ACC112 (cell line): ENCODE measurements at regions not wholly inside any gene's neighbourhood (a gene's known extent, or its start where the extent isn't known, plus 50 kb on each side); places are given as distances from the start of the nearest gene placed in this dataset.

Source experiments
- H2AFZ ChIP-seq: fragments of 200-600 bp; sonication (generic); one replicate; pipeline ENCODE4 v1.6.0; 2017; ENCODE audit warnings: antibody characterized with exemption, low read length; ENCODE audit not compliant: unreplicated experiment
- H3K27ac ChIP-seq: fragments of 200-600 bp; sonication (generic); 2 replicates; pipeline ENCODE4 v1.5.1; 2014; ENCODE audit warnings: low read depth, mild to moderate bottlenecking, antibody characterized with exemption, low read length, moderate library complexity
- H3K27me3 ChIP-seq: fragments of 200-600 bp; sonication (generic); 2 replicates; pipeline ENCODE4 v1.6.1; 2014; ENCODE audit warnings: mild to moderate bottlenecking, antibody characterized with exemption, low read length, moderate library complexity, mixed read lengths; ENCODE audit not compliant: insufficient read depth
- H3K36me3 ChIP-seq: fragments of 200-600 bp; sonication (generic); 2 replicates; pipeline ENCODE4 v1.6.1; 2016; ENCODE audit warnings: mild to moderate bottlenecking, antibody characterized with exemption, low read length, moderate library complexity, mixed read lengths; ENCODE audit not compliant: insufficient read depth
- H3K4me1 ChIP-seq: fragments of 200-600 bp; sonication (generic); one replicate; pipeline ENCODE4 v1.6.1; 2016; ENCODE audit warnings: low read length, mixed read lengths; ENCODE audit not compliant: insufficient read depth, unreplicated experiment, control insufficient read depth
- H3K4me3 ChIP-seq: fragments of 200-600 bp; sonication (generic); 2 replicates; pipeline ENCODE4 v1.5.1; 2014; ENCODE audit warnings: mild to moderate bottlenecking, low read depth, low read length
- H3K79me2 ChIP-seq: fragments of 200-600 bp; sonication (generic); one replicate; pipeline ENCODE4 v1.6.0; 2016; ENCODE audit warnings: low read length; ENCODE audit not compliant: control insufficient read depth, unreplicated experiment, insufficient read depth

DNA sequence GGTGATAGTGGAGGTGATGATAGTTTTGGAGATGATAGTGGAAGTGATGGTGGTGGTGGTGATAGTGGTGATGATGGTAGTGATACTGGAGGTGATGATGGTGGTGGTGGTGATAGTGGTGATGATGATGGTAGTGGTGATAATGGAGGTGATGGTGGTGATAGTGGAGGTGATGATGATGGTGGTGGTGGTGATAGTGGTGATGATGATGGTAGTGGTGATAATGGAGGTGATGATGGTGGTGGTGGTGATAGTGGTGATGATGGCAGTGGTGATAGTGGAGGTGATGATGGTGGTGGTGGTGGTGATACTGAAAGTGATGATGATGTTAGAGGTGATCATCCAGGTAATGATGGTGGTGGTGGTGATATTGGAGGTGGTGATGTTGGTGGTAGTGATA, 570.0 kb upstream of the TMEM132C start:
- H3K4me1 ChIP-seq, result no peaks in the 10 kb centered on the region
- no peaks in the 10 kb centered on the region for H3K79me2 ChIP-seq
- no peak overlapping the region for H2AFZ ChIP-seq
- peaks cover 3% of the 10 kb centered on the region; the same call in 1 of the 2 replicates for H3K27me3 ChIP-seq
- H3K27ac ChIP-seq, result no peak overlapping the region
- H3K36me3 ChIP-seq, result no peaks in the 10 kb centered on the region
- no peak overlapping the region for H3K4me3 ChIP-seq

DNA sequence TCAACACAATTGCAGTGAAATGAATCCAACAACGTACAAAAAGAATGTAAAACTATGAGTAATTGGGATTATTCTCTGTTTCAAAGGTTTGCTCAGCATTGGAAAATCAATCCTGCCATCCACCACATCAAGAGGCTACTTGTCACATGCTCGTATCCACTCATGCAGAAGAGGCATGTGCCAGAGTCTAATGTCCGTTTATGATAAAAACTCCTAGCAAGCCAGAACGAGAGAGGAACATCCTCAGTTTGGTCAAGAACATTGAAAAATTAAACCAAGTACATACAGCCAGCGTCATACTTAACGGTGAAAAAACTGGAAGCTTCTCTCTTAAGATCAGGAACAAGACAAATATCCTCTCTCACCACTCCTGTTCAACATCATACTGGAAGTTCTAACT, 563.9 kb upstream of the TMEM132C start:
- H2AFZ ChIP-seq, result no peak overlapping the region
- H3K4me1 ChIP-seq, result no peaks in the 10 kb centered on the region
- H3K79me2 ChIP-seq, result no peaks in the 10 kb centered on the region
- H3K27ac ChIP-seq, result no peak overlapping the region
- H3K27me3 ChIP-seq, result peaks cover 5% of the 10 kb centered on the region; the same call in 1 of the 2 replicates
- no peaks in the 10 kb centered on the region for H3K36me3 ChIP-seq
- H3K4me3 ChIP-seq, result no peak overlapping the region

DNA sequence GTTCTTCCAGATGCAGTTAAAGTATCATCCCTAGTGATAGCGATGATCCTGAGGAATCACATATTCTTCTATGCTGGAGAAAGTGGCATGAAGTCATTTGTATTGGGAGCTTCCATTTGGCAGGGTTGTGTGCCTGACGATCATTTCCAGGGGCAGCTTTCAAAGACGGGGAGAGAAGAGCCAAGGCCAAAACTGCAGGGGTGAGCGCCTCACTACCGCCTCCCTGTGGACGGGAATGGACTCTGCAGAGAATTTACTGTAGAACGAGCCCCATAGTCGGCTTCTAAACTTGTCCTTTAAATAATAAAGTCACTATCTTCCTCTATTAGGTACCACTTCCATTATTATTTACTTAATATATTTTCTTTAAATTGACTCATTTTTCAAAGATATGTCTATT, 555.9 kb upstream of the TMEM132C start:
- Histone ChIP-seq H3K27ac (no peak overlapping the region), H3K36me3 (no peaks in the 10 kb centered on the region), H3K4me3 (no peak overlapping the region), H3K4me1 (no peaks in the 10 kb centered on the region), H2AFZ (no peak overlapping the region), H3K27me3 (no peaks in the 10 kb centered on the region), H3K79me2 (no peaks in the 10 kb centered on the region)

DNA sequence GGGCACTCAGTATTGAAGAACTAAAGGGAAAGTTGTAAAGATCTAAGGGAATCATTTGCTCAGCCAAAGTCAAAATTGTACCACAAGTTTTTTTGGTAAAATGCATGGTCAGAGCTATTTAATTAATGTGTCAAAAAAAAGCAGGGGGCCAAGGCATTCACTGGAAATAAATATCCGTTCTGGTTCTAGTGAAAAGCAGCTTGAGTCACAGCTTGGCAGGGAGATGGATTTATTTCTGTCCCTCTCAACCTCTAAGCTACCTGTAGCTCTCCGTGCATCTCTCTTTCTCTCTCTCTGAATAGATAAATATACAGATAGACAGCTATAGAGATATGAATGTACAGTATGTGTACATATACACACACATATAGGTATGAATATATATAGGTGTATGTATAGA, 554.4 kb upstream of the TMEM132C start:
- no peak overlapping the region for H3K27ac ChIP-seq
- no peaks in the 10 kb centered on the region for H3K36me3 ChIP-seq
- H3K79me2 ChIP-seq, result no peaks in the 10 kb centered on the region
- H3K4me1 ChIP-seq, result no peaks in the 10 kb centered on the region
- no peak overlapping the region for H3K4me3 ChIP-seq
- no peak overlapping the region for H2AFZ ChIP-seq
- H3K27me3 ChIP-seq, result no peaks in the 10 kb centered on the region

DNA sequence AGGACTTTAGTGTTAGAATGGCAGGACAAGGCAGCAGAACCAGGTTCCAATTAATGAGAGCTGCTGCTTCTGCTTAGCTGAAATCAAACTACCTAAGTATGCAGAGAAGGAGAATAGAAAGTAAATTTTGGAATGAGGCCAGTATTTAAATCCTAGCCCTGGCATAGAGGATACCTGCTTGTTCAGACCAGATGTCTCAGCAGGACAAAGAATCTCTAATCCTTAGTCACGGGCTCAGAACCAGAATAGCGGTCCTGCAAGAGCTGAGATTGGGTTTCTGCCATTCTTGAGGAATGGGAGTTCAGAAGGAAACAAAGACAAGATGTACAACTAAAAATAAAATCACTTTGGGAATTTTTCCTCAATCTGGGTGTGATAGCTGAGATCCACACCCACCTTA, 550.8 kb upstream of the TMEM132C start:
- Histone ChIP-seq H3K79me2 (no peaks in the 10 kb centered on the region), H3K4me3 (no peak overlapping the region), H3K27ac (no peak overlapping the region), H3K4me1 (no peaks in the 10 kb centered on the region), H2AFZ (no peak overlapping the region), H3K36me3 (no peaks in the 10 kb centered on the region), H3K27me3 (no peaks in the 10 kb centered on the region)

DNA sequence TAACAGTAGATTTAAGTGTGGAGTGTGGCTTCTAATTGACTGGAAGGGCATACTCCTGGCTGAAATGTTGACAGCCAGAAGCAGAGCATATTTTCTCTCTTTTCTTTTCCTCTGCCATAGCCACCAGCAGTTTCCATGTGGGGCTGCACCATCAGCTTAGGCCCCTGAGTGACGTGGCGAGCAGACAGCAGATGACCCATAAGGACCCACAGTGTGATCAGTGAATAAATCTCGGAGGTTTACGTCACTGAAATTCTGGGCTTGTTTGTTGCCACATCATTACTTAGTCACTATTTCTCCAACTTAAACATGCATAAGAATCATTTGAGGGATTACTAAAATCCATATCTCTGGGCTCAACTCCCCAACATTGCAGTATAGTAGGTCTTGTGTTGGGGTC, 549.7 kb upstream of the TMEM132C start:
- Histone ChIP-seq H3K4me1 (no peaks in the 10 kb centered on the region), H3K36me3 (no peaks in the 10 kb centered on the region), H3K4me3 (no peak overlapping the region), H3K27me3 (no peaks in the 10 kb centered on the region), H3K79me2 (no peaks in the 10 kb centered on the region), H3K27ac (no peak overlapping the region), H2AFZ (no peak overlapping the region)

DNA sequence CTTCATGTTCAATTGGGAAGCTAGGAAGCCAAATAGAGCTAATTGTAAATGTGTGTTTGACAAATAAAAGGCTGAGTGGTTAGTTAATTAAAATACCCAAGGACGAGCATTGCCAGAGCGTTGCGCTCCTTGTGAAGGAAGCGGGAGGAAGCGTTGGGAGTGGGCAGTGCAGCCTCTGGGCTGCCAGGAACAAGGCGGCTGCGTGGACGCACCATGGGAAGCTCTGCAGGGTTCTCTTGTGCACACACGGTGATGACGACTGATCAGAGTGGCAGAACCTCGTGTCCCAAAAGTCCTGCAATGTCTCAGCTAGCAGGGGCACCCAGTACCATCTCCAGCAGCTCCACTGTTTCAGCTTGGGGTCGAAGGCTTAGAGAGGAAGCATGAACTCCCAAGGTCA, 546.6 kb upstream of the TMEM132C start:
- no peaks in the 10 kb centered on the region for H3K79me2 ChIP-seq
- no peak overlapping the region for H3K4me3 ChIP-seq
- H3K27ac ChIP-seq, result no peak overlapping the region
- H3K27me3 ChIP-seq, result no peaks in the 10 kb centered on the region
- no peak overlapping the region for H2AFZ ChIP-seq
- H3K4me1 ChIP-seq, result no peaks in the 10 kb centered on the region
- no peaks in the 10 kb centered on the region for H3K36me3 ChIP-seq

DNA sequence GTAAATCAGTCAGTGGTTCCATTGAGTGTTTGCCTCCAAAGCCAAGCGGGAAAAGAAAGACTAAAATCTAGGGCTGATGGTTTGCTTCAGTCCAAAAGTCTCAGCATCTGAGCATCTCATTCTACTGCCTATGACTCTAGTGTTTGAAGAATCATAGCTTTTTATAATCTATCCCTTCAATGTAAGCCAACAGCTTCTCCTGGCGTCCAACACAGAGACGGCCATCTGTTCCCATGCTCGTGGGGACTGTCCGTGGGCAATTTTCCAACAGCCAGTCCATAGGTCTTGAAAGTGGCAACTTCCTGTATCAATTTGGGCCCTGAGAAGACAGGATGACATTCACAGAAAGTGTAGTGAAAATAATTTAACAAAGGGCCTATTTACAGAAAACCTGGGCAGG, 544.4 kb upstream of the TMEM132C start:
- no peaks in the 10 kb centered on the region for H3K79me2 ChIP-seq
- no peaks in the 10 kb centered on the region for H3K4me1 ChIP-seq

DNA sequence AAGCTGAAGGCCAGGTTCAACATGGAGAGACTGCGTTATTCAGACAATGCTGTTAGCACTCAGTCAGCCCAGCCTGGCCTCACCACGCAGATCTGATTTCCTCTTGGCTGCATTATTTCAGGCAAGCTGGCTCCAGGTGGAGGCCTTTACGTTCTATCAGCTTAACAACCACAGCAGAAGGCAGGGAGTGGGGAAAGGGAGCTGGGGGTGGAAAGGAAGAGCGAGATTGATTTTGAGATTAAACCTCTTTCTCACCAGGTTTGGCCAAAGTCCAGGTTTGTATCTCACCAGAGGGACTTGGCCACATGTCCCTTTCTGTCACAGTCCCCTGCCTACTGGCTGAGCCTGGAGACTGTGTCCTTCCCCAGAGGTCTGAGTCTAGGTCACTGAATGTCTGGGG, 543.7 kb upstream of the TMEM132C start:
- no peaks in the 10 kb centered on the region for H3K36me3 ChIP-seq
- H2AFZ ChIP-seq, result no peak overlapping the region
- H3K79me2 ChIP-seq, result no peaks in the 10 kb centered on the region
- no peak overlapping the region for H3K4me3 ChIP-seq
- H3K4me1 ChIP-seq, result no peaks in the 10 kb centered on the region
- no peak overlapping the region for H3K27ac ChIP-seq
- no peaks in the 10 kb centered on the region for H3K27me3 ChIP-seq

More for the DNA sequence above, 544.4 kb upstream of the TMEM132C start:
- Histone ChIP-seq H3K36me3 (no peaks in the 10 kb centered on the region), H3K27ac (no peak overlapping the region), H3K4me3 (no peak overlapping the region), H2AFZ (no peak overlapping the region), H3K27me3 (no peaks in the 10 kb centered on the region)

DNA sequence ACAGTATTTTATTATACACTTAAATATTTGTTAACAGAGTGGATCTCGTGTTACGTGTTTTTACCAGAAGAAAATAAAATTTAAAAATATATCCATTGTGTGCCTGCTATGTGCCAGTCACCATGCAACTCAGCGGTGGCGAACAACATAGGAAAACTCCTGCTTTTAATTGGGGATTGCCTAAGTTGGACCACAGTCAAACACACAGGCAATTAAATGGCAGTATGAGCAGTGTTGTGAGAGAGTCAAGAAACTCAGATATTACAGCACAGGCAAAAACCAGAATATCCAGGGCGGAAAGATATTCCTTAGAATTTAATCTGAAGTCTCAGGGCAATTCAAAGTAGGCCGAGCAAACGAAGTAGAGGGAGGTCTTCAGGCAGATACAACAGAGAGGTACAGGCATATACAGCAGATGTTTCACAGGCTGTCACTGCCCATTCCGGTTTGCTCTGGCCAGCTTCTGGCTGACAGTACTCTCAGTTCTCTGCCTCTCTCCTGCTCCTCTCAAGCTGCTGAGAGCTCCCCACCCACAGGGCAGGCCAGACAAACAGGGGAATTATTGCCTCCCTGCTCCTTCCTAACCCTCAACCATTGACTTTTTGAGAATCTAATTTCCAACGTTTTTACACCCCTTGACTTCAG, 540.2 kb upstream of the TMEM132C start:
- Histone ChIP-seq H3K36me3 (no peaks in the 10 kb centered on the region), H3K27ac (no peak overlapping the region), H3K4me1 (no peaks in the 10 kb centered on the region), H3K27me3 (no peaks in the 10 kb centered on the region), H2AFZ (no peak overlapping the region), H3K79me2 (no peaks in the 10 kb centered on the region), H3K4me3 (no peak overlapping the region)

DNA sequence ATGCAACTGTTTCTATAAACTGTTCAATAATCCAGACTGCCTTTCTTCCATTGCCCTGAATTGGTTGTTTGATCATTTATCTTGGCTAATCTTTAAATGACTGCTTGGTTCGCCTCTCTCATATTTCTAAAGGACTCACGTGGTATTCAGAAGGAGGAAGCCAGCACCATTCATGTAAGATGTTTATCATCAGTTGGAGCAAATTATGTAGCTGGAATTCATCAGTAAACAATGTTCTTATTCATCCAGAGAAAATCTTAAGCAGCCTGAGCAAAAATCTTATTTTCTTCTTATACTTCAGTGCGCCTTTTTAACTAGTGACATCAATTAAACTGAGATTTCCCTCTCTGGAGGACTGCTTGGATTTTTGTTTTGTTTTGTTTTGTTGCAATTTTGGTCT, 538.7 kb upstream of the TMEM132C start:
- no peak overlapping the region for H2AFZ ChIP-seq
- H3K27me3 ChIP-seq, result no peaks in the 10 kb centered on the region
- H3K4me3 ChIP-seq, result no peak overlapping the region
- no peak overlapping the region for H3K27ac ChIP-seq
- no peaks in the 10 kb centered on the region for H3K4me1 ChIP-seq
- no peaks in the 10 kb centered on the region for H3K36me3 ChIP-seq
- no peaks in the 10 kb centered on the region for H3K79me2 ChIP-seq
